Neural crest cell (in vitro differentiated cells): ENCODE measurements at regions not wholly inside any gene's neighbourhood (a gene's known extent, or its start where the extent isn't known, plus 50 kb on each side); places are given as distances from the start of the nearest gene placed in this dataset.

Experiments
- DNase-seq: peaks from one replicate; pipeline ENCODE4 v3.0.0; 2021; ENCODE audit warnings: low read depth, mixed read lengths, low spot score
- H3K27ac Mint-ChIP-seq: one replicate; pipeline ENCODE4 v1.8.0; 2021; ENCODE audit warnings: mild to moderate bottlenecking, mixed read lengths; ENCODE audit not compliant: unreplicated experiment
- H3K27me3 Mint-ChIP-seq: 2 replicates; pipeline ENCODE4 v1.8.0; 2021; ENCODE audit warnings: low read depth, mild to moderate bottlenecking, mixed read lengths
- H3K36me3 Mint-ChIP-seq: 2 replicates; pipeline ENCODE4 v1.8.0; 2021; ENCODE audit warnings: low read depth, mild to moderate bottlenecking, mixed read lengths
- H3K4me1 Mint-ChIP-seq: 2 replicates; pipeline ENCODE4 v1.8.0; 2021; ENCODE audit warnings: mixed read lengths
- H3K4me3 Mint-ChIP-seq: one replicate; pipeline ENCODE4 v1.8.0; 2021; ENCODE audit warnings: mild to moderate bottlenecking, mixed read lengths
- H3K9me3 Mint-ChIP-seq: 2 replicates; pipeline ENCODE4 v1.8.0; 2021; ENCODE audit warnings: mixed read lengths
- CTCF ChIP-seq: fragments of 200-600 bp; sonication (generic); conservative IDR thresholded peaks from 2 replicates; pipeline ENCODE4 v1.5.0; 2021; ENCODE audit warnings: antibody characterized with exemption, mild to moderate bottlenecking

DNA sequence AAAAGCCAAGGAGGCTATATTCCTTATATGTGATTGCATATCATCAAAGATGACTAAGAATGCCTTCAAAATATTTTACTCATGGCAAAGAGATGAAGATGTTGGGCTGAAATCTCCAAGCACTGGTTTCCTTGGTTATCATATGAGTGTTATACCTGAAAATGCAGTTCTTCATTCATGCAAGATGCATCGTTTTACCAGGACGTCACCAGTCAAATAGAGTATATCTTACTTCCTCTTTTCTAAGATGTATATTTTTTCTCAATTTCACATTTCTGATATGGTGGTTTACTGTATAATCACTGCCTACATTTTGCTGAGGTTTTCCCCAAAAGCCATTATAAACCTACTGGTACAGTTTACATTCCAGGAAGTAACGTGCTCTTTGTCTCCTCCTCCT lies 1085.7 kb downstream of the NCAM2 start:
- Mint-ChIP-seq H3K9me3 (peaks cover 11% of the 10 kb centered on the region), H3K36me3 (peaks cover 3% of the 10 kb centered on the region), H3K4me3 (no peak overlapping the region), H3K27me3 (no peaks in the 10 kb centered on the region), H3K27ac (no peak overlapping the region), H3K4me1 (no peaks in the 10 kb centered on the region)
- TF ChIP-seq CTCF = no peak
- DNase-seq = no peak

DNA sequence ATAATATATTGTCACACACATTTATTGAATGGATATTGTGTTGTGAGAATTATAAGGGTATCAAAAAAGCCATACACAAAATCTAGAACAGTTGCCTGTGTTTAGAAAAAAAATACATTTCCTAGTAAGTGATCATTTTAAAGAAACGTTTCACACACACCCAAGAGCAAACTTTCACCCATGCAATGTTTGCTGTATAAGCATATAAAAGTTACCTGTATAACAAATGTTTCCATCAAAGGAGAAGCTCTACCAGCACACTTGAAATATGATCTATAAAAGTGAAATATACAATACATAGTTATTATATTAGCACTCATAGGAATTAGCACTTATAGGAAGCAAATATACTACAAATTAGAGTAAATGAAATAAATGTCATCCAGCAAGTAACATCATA lies 1098.1 kb downstream of the NCAM2 start:
- Mint-ChIP-seq H3K36me3 (peaks cover 3% of the 10 kb centered on the region), H3K27ac (no peak overlapping the region), H3K4me1 (no peaks in the 10 kb centered on the region), H3K27me3 (no peaks in the 10 kb centered on the region), H3K4me3 (no peak overlapping the region), H3K9me3 (no peaks in the 10 kb centered on the region)
- TF ChIP-seq CTCF = no peak
- DNase-seq = no peak

- no peak for TF ChIP-seq CTCF
- Mint-ChIP-seq H3K4me1 (no peaks in the 10 kb centered on the region), H3K4me3 (no peak overlapping the region), H3K36me3 (no peaks in the 10 kb centered on the region), H3K27ac (no peak overlapping the region), H3K27me3 (no peaks in the 10 kb centered on the region), H3K9me3 (peaks cover 7% of the 10 kb centered on the region)
- DNase-seq = no peak
These were observed 1108.7 kb downstream of the NCAM2 start for GRCh38 chr21:22106720-22107410.

- H3K27ac Mint-ChIP-seq = no peak overlapping the region
- H3K4me3 Mint-ChIP-seq = no peak overlapping the region
- H3K36me3 Mint-ChIP-seq = no peaks in the 10 kb centered on the region
These were observed 1117.5 kb downstream of the NCAM2 start for GRCh38 chr21:22115746-22116145.

GRCh38 chr21:22120616-22121266 lies 1122.5 kb downstream of the NCAM2 start:
- no peak for DNase-seq
- Mint-ChIP-seq H3K27ac (no peak overlapping the region), H3K4me3 (no peak overlapping the region), H3K9me3 (peaks cover 3% of the 10 kb centered on the region), H3K4me1 (no peaks in the 10 kb centered on the region), H3K27me3 (no peaks in the 10 kb centered on the region), H3K36me3 (no peaks in the 10 kb centered on the region)
- peak; percentile 56 for TF ChIP-seq CTCF

More at GRCh38 chr21:22115746-22116145, 1117.5 kb downstream of the NCAM2 start:
- TF ChIP-seq CTCF = no peak
- no peaks in the 10 kb centered on the region for H3K4me1 Mint-ChIP-seq
- no peaks in the 10 kb centered on the region for H3K27me3 Mint-ChIP-seq
- no peaks in the 10 kb centered on the region for H3K9me3 Mint-ChIP-seq
- no peak for DNase-seq
